ENCODE measurements at regions not wholly inside any gene's neighbourhood (a gene's known extent, or its start where the extent isn't known, plus 50 kb on each side); places are given as distances from the start of the nearest gene placed in this dataset.

GRCh38 chr4:125049711-125050110, 265.0 kb upstream of the FAT4 start:
- Histone ChIP-seq H3K9me3 (replicated peaks; ENCODE audit: control insufficient read depth, insufficient read depth, low read length) (no peaks in the 10 kb centered on the region), H3K4me3 (replicated peaks in 1 of 3; ENCODE audit: insufficient read depth in 1 of 3, low read depth in 1 of 3, low read length in 3 of 3) (no peak overlapping the region), H3K27me3 (ENCODE audit: control insufficient read depth in 2 of 2, insufficient read depth in 2 of 2, low read length in 2 of 2) (no peaks in the 10 kb centered on the region), H3K9ac (replicated peaks; ENCODE audit: extremely low read depth, insufficient read depth, low read length) (no peak overlapping the region), H3K27ac (ENCODE audit: insufficient read depth, low read depth, low read length) (no peak overlapping the region), H3K9me1 (replicated peaks; ENCODE audit: control insufficient read depth, extremely low read depth, insufficient read depth, low read length) (no peaks in the 10 kb centered on the region), H3K4me2 (ENCODE audit: insufficient read depth, low read length) (no peak overlapping the region), H4K20me1 (replicated peaks; ENCODE audit: control insufficient read depth, extremely low read depth, insufficient read depth, low read length) (no peaks in the 10 kb centered on the region), H3K79me2 (ENCODE audit: control insufficient read depth, insufficient read depth, low read length) (no peaks in the 10 kb centered on the region), H2AFZ (ENCODE audit: low read depth, low read length) (no peak overlapping the region), H3K36me3 (ENCODE audit: control insufficient read depth in 2 of 2, extremely low read depth in 1 of 2, insufficient read depth in 2 of 2, low read length in 2 of 2) (no peaks in the 10 kb centered on the region), H3K4me1 (ENCODE audit: control insufficient read depth, extremely low read depth, insufficient read depth, low read length) (no peaks in the 10 kb centered on the region)
- POLR2A ChIA-PET = no interaction called here
- intact Hi-C loops (cut with micrococcal nuclease) = no loop called here
- no peak for TF ChIP-seq POLR2A (IDR thresholded peaks at IDR 0.05; ENCODE audit: low read depth, low read length)
- TF ChIP-seq MYC (IDR thresholded peaks at IDR 0.05; ENCODE audit: low read depth, low read length) = no peak
- TF ChIP-seq EZH2 (IDR thresholded peaks at IDR 0.05; ENCODE audit: borderline replicate concordance, low read depth, low read length, severe bottlenecking) = no peak
- no peak for TF ChIP-seq GATA2 (IDR thresholded peaks at IDR 0.05; ENCODE audit: insufficient read depth, insufficient read length, low read depth, low read length)
- no peak for TF ChIP-seq FOS (IDR thresholded peaks at IDR 0.05; ENCODE audit: borderline replicate concordance, insufficient read depth, low read length)
- no peak for TF ChIP-seq CTCF (IDR thresholded peaks at IDR 0.05; ENCODE audit: extremely low read depth in 1 of 2, insufficient read depth in 1 of 2, low read depth in 1 of 2, low read length in 2 of 2)
- no peak for TF ChIP-seq JUN (IDR thresholded peaks at IDR 0.05; ENCODE audit: borderline replicate concordance, insufficient read depth, insufficient read length, low read depth)
- TF ChIP-seq MAX (IDR thresholded peaks at IDR 0.05; ENCODE audit: insufficient read depth, insufficient read length) = no peak
- no peak for TF ChIP-seq POLR2AphosphoS5 (IDR thresholded peaks at IDR 0.05; ENCODE audit: insufficient read depth, low read depth, low read length)
- dilution Hi-C loops (cut with MboI; ENCODE audit: extremely low pct_ligation_motif_present, low sequenced_read_pairs) = no loop called here
- no TSS peak for BruUV-seq (replicated peaks)
- DNase-seq (ENCODE audit: low read depth, low spot score) = no peak
- no peak for FAIRE-seq
- CTCF ChIA-PET = no interaction called here
